HEK293T (cell line): ENCODE measurements at regions not wholly inside any gene's neighbourhood (a gene's known extent, or its start where the extent isn't known, plus 50 kb on each side); places are given as distances from the start of the nearest gene placed in this dataset.

Experiments used
- ARNT ChIP-seq: fragments of 450-650 bp; IDR thresholded peaks from 2 replicates; pipeline ENCODE4 v1.6.1; 2017; ENCODE audit warnings: mild to moderate bottlenecking
- BHLHE40 ChIP-seq: fragments of 450-650 bp; IDR thresholded peaks from 2 replicates; pipeline ENCODE4 v1.6.1; 2016; ENCODE audit warnings: mild to moderate bottlenecking, moderate library complexity, borderline replicate concordance
- ELF4 ChIP-seq: fragments of 450-650 bp; IDR thresholded peaks from 2 replicates; pipeline ENCODE4 v1.6.1; 2017; ENCODE audit warnings: antibody characterized with exemption
- FOXA1 ChIP-seq: fragments of 450-650 bp; IDR thresholded peaks from 2 replicates; pipeline ENCODE4 v1.6.1; 2016; ENCODE audit warnings: mild to moderate bottlenecking
- FOXK2 ChIP-seq: fragments of 450-650 bp; IDR thresholded peaks from 2 replicates; pipeline ENCODE4 v1.6.1; 2016; ENCODE audit warnings: mild to moderate bottlenecking
- FOXM1 ChIP-seq: fragments of 450-650 bp; IDR thresholded peaks from 2 replicates; pipeline ENCODE4 v1.6.1; 2017; ENCODE audit warnings: mild to moderate bottlenecking, borderline replicate concordance
- HDGF ChIP-seq: fragments of 450-650 bp; IDR thresholded peaks from 2 replicates; pipeline ENCODE4 v1.6.1; 2017; ENCODE audit warnings: antibody characterized with exemption, borderline replicate concordance
- L3MBTL2 ChIP-seq: fragments of 450-650 bp; conservative IDR thresholded peaks from 2 replicates; pipeline ENCODE4 v1.6.1; 2016; ENCODE audit warnings: mild to moderate bottlenecking
- LEF1 ChIP-seq: fragments of 450-650 bp; IDR thresholded peaks from 2 replicates; pipeline ENCODE4 v1.6.1; 2017; ENCODE audit warnings: mild to moderate bottlenecking, borderline replicate concordance
- SUZ12 ChIP-seq: fragments of 450-650 bp; IDR thresholded peaks from 2 replicates; pipeline ENCODE4 v1.6.1; 2016; ENCODE audit warnings: mild to moderate bottlenecking
- TARDBP ChIP-seq: fragments of 450-650 bp; IDR thresholded peaks from 2 replicates; pipeline ENCODE4 v1.6.1; 2016
- ZNF384 ChIP-seq: fragments of 450-650 bp; IDR thresholded peaks from 2 replicates; pipeline ENCODE4 v1.6.1; 2016
- TF ChIP-seq, protein P1 (sequence below): fragments of 450-650 bp; IDR thresholded peaks from 2 replicates; pipeline ENCODE4 v1.6.1; 2016

DNA sequence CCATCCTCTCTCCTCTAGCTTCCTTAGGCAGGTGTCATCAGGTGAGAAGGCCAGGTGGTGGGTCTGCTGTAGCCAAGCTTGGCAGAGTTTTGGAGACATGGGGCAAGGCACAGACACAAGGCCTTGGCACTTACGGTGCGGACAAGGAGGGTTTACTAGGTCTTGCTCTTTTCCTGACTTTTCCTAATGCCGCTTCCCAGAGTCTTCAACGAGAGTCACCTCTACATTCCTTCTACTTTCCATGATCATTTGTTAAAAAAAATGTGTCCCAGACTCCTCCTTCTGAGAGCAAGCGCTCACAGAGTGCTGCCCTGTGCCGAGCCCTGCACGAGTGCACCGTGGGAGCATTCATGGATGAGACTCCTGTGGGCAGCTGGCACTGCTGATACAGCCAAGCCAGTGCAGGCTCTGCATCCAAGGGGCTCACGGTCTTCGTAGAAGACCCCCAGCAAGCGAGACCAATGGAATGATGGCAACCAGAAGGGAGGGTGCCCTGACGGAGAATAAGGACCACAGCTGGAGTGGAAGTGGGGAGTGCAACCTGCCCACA lies 243.0 kb upstream of the MKI67 start:
- TF ChIP-seq HDGF (no peak), FOXA1 (no peak), L3MBTL2 (no peak), SUZ12 (no peak), LEF1 (no peak), BHLHE40 (no peak), TARDBP (no peak), ZNF384 (no peak), FOXK2 (no peak), ELF4 (no peak), ARNT (no peak), FOXM1 (no peak)
- TF ChIP-seq, protein P1, sequence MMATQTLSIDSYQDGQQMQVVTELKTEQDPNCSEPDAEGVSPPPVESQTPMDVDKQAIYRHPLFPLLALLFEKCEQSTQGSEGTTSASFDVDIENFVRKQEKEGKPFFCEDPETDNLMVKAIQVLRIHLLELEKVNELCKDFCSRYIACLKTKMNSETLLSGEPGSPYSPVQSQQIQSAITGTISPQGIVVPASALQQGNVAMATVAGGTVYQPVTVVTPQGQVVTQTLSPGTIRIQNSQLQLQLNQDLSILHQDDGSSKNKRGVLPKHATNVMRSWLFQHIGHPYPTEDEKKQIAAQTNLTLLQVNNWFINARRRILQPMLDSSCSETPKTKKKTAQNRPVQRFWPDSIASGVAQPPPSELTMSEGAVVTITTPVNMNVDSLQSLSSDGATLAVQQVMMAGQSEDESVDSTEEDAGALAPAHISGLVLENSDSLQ: no peak
